Right lung (tissue), 2 donors: ENCODE measurements at regions not wholly inside any gene's neighbourhood (a gene's known extent, or its start where the extent isn't known, plus 50 kb on each side); places are given as distances from the start of the nearest gene placed in this dataset.

ENCODE experiments used
- DNase-seq, 2 donors: peaks; one replicate each; pipeline ENCODE4 v3.0.0-alpha.2; 2013

- DNase-seq: no peak
These were observed 54.1 kb upstream of the HES1 start for GRCh38 chr3:194081826-194082225.

DNA sequence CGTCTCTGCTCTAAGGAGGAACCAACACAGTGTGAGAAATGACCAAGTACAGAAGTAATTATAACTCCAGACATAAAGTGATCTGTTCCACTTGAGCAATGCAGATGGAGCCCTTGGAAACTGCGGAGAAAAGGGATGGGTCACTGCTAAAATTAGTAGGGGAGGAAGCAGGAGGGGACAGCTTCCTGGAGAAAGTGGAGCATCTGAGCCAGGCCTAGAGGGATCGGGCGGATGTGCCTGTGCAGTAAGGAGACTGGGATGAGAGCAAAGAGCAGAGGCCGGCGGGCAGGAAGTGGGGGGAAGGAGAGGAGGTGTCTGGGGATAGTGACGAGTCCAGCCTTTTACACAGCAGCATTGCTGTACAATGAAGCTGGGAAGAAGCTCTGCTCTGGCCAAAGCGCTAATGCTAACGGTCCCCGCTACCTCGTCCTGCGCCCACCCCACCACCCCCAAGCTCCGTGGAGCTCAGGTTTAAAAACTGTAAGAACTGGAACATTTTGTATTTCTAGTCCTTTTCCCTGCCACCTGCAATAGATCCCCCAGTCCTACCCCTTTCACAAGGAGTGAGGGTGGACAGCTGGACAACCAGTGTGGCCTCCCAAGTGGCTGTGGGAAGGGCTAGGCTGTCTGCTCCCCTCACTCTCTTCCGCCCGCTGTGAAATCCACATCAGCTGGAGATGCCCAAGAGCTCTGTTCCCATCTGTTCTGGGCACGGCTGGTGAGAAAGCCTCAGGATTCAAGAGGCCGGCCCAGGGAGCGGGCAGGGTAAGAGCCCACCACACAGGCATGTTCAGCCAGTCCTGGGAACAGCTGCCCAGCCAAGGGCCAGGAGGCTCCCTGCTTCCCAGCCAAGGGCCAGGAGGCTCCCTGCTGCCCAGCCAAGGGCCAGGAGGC is 53.0 kb upstream of the HES1 start:
- DNase-seq: no peak

DNA sequence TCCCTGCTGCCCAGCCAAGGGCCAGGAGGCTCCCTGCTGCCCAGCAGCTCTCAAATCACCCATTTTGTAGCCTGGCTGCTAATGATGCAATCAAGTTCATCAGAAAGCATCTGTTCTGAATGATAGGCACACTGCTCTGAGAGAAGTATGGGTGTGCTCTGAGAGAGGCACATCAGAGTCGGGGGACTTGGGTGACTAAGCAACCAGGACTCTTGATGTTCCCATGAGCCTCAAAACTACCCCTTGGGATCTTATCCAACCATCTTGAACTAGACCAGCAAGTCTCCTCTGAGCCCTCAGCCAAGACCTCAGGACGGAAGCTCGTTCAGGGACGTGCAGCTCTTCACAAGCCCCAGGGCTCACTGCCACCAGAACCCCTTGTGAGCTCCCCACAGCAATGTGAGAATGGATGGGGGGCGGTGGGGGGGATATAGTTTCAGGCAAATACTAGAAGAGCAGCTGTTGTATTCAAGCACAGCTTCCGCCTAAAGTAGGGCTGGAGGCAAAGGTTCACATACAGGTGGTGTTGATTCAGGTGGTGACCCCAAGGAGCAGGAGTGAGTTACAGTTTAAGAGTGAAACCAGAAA is 52.2 kb upstream of the HES1 start:
- DNase-seq: no peak

- no peak for DNase-seq
These were observed 51.7 kb upstream of the HES1 start for GRCh38 chr3:194084284-194084683.
